CD14-positive monocyte (primary cell): ENCODE measurements at regions not wholly inside any gene's neighbourhood (a gene's known extent, or its start where the extent isn't known, plus 50 kb on each side); places are given as distances from the start of the nearest gene placed in this dataset.

Source experiments
- DNase-seq, 3 donors: peaks; one replicate each; pipeline ENCODE4 v3.0.0-alpha.2; 2011 to 2022
- H2AFZ ChIP-seq: 2 replicates; pipeline ENCODE4 v1.6.0; 2012; ENCODE audit warnings: mild to moderate bottlenecking, low read depth, low read length, inconsistent platforms; ENCODE audit not compliant: insufficient read depth, poor library complexity, severe bottlenecking
- H3K27ac ChIP-seq, 2 donors: 1 replicate in 1 of 2; 2 replicates in 1 of 2; pipeline ENCODE4 v1.5.1; 2012 to 2013; ENCODE audit warnings: low read length in 2 of 2, control low read depth in 1 of 2, inconsistent platforms in 1 of 2, low read depth in 1 of 2, mild to moderate bottlenecking in 1 of 2
- H3K27me3 ChIP-seq, 2 donors: one replicate each; pipeline versions ENCODE4 v1.6.0 to v1.6.1; 2011 to 2013; ENCODE audit warnings: low read length in 2 of 2; ENCODE audit not compliant: control insufficient read depth in 2 of 2, insufficient read depth in 2 of 2
- H3K36me3 ChIP-seq, 2 donors: replicated peaks in 1 of 2; 1 replicate in 1 of 2; 2 replicates in 1 of 2; pipeline versions ENCODE4 v1.5.1 to v1.6.1; 2012 to 2013; ENCODE audit warnings: low read length in 2 of 2, control low read depth in 1 of 2, inconsistent platforms in 1 of 2, mild to moderate bottlenecking in 1 of 2; ENCODE audit not compliant: insufficient read depth in 2 of 2, control insufficient read depth in 1 of 2
- H3K4me1 ChIP-seq, 2 donors: 1 replicate in 1 of 2; 2 replicates in 1 of 2; pipeline versions ENCODE4 v1.5.1 to v1.6.1; 2012 to 2013; ENCODE audit warnings: low read length in 2 of 2, control low read depth in 1 of 2, inconsistent platforms in 1 of 2, mild to moderate bottlenecking in 1 of 2, moderate library complexity in 1 of 2; ENCODE audit not compliant: insufficient read depth in 2 of 2, control insufficient read depth in 1 of 2
- H3K4me2 ChIP-seq: replicated peaks from 2 replicates; pipeline ENCODE3; 2012; ENCODE audit warnings: low read length, moderate library complexity, mild to moderate bottlenecking; ENCODE audit not compliant: poor library complexity, severe bottlenecking; ENCODE audit errors: extremely low read depth
- H3K4me3 ChIP-seq, 3 experiments: fragments of 200-600 bp in 1 of 3; sonication (generic) in 1 of 3; replicated peaks in 1 of 3; 1 replicate in 2 of 3; 2 replicates in 1 of 3; pipeline ENCODE4 v1.5.1; 2011 to 2013; ENCODE audit warnings: low read length in 3 of 3, mild to moderate bottlenecking in 3 of 3, control low read depth in 2 of 3, low read depth in 2 of 3, inconsistent platforms in 1 of 3, moderate library complexity in 1 of 3
- H3K79me2 ChIP-seq: 2 replicates; pipeline ENCODE4 v1.6.0; 2012; ENCODE audit warnings: mild to moderate bottlenecking, control low read depth, inconsistent platforms, low read length, moderate library complexity; ENCODE audit not compliant: insufficient read depth
- H3K9ac ChIP-seq: 2 replicates; pipeline ENCODE4 v1.6.0; 2017; ENCODE audit warnings: low read length, mild to moderate bottlenecking; ENCODE audit not compliant: insufficient read depth, poor library complexity, severe bottlenecking
- H3K9me3 ChIP-seq, 2 donors: replicated peaks in 1 of 2; 1 replicate in 1 of 2; 2 replicates in 1 of 2; pipeline versions ENCODE4 v1.5.1 to v1.6.1; 2012 to 2013; ENCODE audit warnings: low read length in 2 of 2, control low read depth in 1 of 2; ENCODE audit not compliant: control insufficient read depth in 1 of 2, insufficient read depth in 1 of 2
- H4K20me1 ChIP-seq: 2 replicates; pipeline ENCODE4 v1.6.0; 2012; ENCODE audit warnings: mild to moderate bottlenecking, low read length, control low read depth, moderate library complexity; ENCODE audit not compliant: insufficient read depth
- H3K27ac Mint-ChIP-seq, 7 donors: one replicate each; pipeline ENCODE4 v1.8.0; 2020; ENCODE audit warnings: mild to moderate bottlenecking in 7 of 7, mixed read lengths in 7 of 7, moderate library complexity in 6 of 7, inconsistent platforms in 2 of 7
- H3K27me3 Mint-ChIP-seq, 3 donors: one replicate each; pipeline ENCODE4 v1.8.0; 2021 to 2022; ENCODE audit warnings: low read depth in 3 of 3, mild to moderate bottlenecking in 3 of 3, mixed read lengths in 3 of 3, moderate library complexity in 3 of 3, inconsistent platforms in 1 of 3
- H3K36me3 Mint-ChIP-seq, 2 donors: one replicate each; pipeline ENCODE4 v1.8.0; 2020; ENCODE audit warnings: mixed read lengths in 2 of 2, inconsistent platforms in 1 of 2, mild to moderate bottlenecking in 1 of 2
- H3K4me1 Mint-ChIP-seq: one replicate; pipeline ENCODE4 v1.8.0; 2020; ENCODE audit warnings: mild to moderate bottlenecking, mixed read lengths
- H3K4me3 Mint-ChIP-seq, 2 donors: one replicate each; pipeline ENCODE4 v1.8.0; 2020; ENCODE audit warnings: mild to moderate bottlenecking in 2 of 2, mixed read lengths in 2 of 2, moderate library complexity in 1 of 2
- H3K9me3 Mint-ChIP-seq, 7 donors: one replicate each; pipeline ENCODE4 v1.8.0; 2020 to 2022; ENCODE audit warnings: mixed read lengths in 7 of 7, mild to moderate bottlenecking in 6 of 7, moderate library complexity in 6 of 7, inconsistent platforms in 2 of 7
- CTCF ChIP-seq: fragments of 200-600 bp; IDR thresholded peaks from one replicate; pipeline ENCODE4 v1.8.0; 2022; ENCODE audit warnings: antibody characterized with exemption, mild to moderate bottlenecking
- WGBS: methylation state at CpG from one replicate; pipeline ENCODE4 v1.1.5; 2013; ENCODE audit warnings: missing lambda C conversion rate; ENCODE audit not compliant: insufficient coverage; 5-methylcytosine and 5-hydroxymethylcytosine counted together
- intact Hi-C, 2 donors: fragments of 100-400 bp; cut with micrococcal nuclease; formaldehyde crosslinking; loops; one replicate each; pipeline versions ENCODE4 v1.15.0 to v1.15.1; 2023

- Histone ChIP-seq H3K27me3 (no peaks in the 10 kb centered on the region), H3K27ac (no peak overlapping the region), H3K4me2 (no peak overlapping the region), H3K4me3 (no peak overlapping the region), H3K4me1 (no peaks in the 10 kb centered on the region), H3K36me3 (no peaks in the 10 kb centered on the region), H3K79me2 (no peaks in the 10 kb centered on the region), H3K9me3 (peaks cover 0 to under 1% of the 10 kb centered on the region in 2 donors), H4K20me1 (no peaks in the 10 kb centered on the region), H2AFZ (no peak overlapping the region), H3K9ac (no peak overlapping the region)
- Mint-ChIP-seq H3K4me3 (no peak overlapping the region), H3K27me3 (no peaks in the 10 kb centered on the region), H3K9me3 (peaks cover 0 to 2% (median 0%) of the 10 kb centered on the region in 7 donors), H3K4me1 (no peaks in the 10 kb centered on the region), H3K36me3 (no peaks in the 10 kb centered on the region), H3K27ac (no peak overlapping the region)
- no peak for TF ChIP-seq CTCF
- 100% methylated on average over 1 of the region's 8 CpGs for WGBS
- intact Hi-C loops = no loop called here
- DNase-seq = no peak
Measured at GRCh38 chr2:146576339-146577111, 1268.3 kb upstream of the ACVR2A start.

- H3K36me3 Mint-ChIP-seq = no peaks in the 10 kb centered on the region
- no peak overlapping the region for H2AFZ ChIP-seq
- H3K4me3 ChIP-seq = no peak overlapping the region
- TF ChIP-seq CTCF = no peak
- H3K27ac Mint-ChIP-seq = no peak overlapping the region
- H3K4me1 Mint-ChIP-seq = no peaks in the 10 kb centered on the region
- no peaks in the 10 kb centered on the region for H3K27me3 Mint-ChIP-seq
- no peaks in the 10 kb centered on the region for H3K4me1 ChIP-seq
- no peaks in the 10 kb centered on the region for H3K9me3 Mint-ChIP-seq
- no peak overlapping the region for H3K27ac ChIP-seq
- intact Hi-C loops = no loop called here
- H3K9me3 ChIP-seq = no peaks in the 10 kb centered on the region
- H3K9ac ChIP-seq = no peak overlapping the region
- H3K79me2 ChIP-seq = no peaks in the 10 kb centered on the region
- H3K4me2 ChIP-seq = no peak overlapping the region
- H3K27me3 ChIP-seq = no peaks in the 10 kb centered on the region
- no CpG with 5 or more reads among the region's 1 CpG for WGBS
- no peak for DNase-seq
- no peaks in the 10 kb centered on the region for H3K36me3 ChIP-seq
- H4K20me1 ChIP-seq = no peaks in the 10 kb centered on the region
- no peak overlapping the region for H3K4me3 Mint-ChIP-seq
Measured at GRCh38 chr2:146572598-146572997, 1272.2 kb upstream of the ACVR2A start.
